ENCODE measurements at regions not wholly inside any gene's neighbourhood (a gene's known extent, or its start where the extent isn't known, plus 50 kb on each side); places are given as distances from the start of the nearest gene placed in this dataset.

- no peak for TF ChIP-seq Cebpa-rat (IDR thresholded peaks at IDR 0.05)
- Histone ChIP-seq H3K27ac (no peak overlapping the region), H3K9me3 (replicated peaks in 1 of 11) (no peaks in the 10 kb centered on the region), H3K27me3 (no peaks in the 10 kb centered on the region), H3K4me2 (no peak overlapping the region), H3K9ac (no peak overlapping the region), H3K4me3 (no peak overlapping the region), H3K36me3 (no peaks in the 10 kb centered on the region), H3K4me1 (peaks cover 0 to 4% (median 0%) of the 10 kb centered on the region in 10 experiments; a peak in 1 of 20 replicates), H4K20me1 (no peaks in the 10 kb centered on the region)
These were observed 112.5 kb upstream of the SPOPL start for GRCh38 chr2:138389063-138389462.

GRCh38 chr2:138390316-138390945 lies 111.1 kb upstream of the SPOPL start:
- no peaks in the 10 kb centered on the region for H3K9me3 ChIP-seq (replicated peaks in 1 of 11)
- no peak overlapping the region for H3K4me3 ChIP-seq
- peaks cover 0 to 4% (median 0%) of the 10 kb centered on the region in 10 experiments; a peak in 1 of 20 replicates for H3K4me1 ChIP-seq
- no peaks in the 10 kb centered on the region for H3K36me3 ChIP-seq
- H4K20me1 ChIP-seq: no peaks in the 10 kb centered on the region
- no peak overlapping the region for H3K9ac ChIP-seq
- no peak for TF ChIP-seq Cebpa-rat (IDR thresholded peaks at IDR 0.05)
- no peak overlapping the region for H3K4me2 ChIP-seq
- no peak overlapping the region for H3K27ac ChIP-seq
- no peaks in the 10 kb centered on the region for H3K27me3 ChIP-seq

GRCh38 chr2:138391946-138392345 lies 109.6 kb upstream of the SPOPL start:
- no peak for TF ChIP-seq Cebpa-rat (IDR thresholded peaks at IDR 0.05)
- Histone ChIP-seq H3K9ac (no peak overlapping the region), H3K4me3 (no peak overlapping the region), H3K9me3 (replicated peaks in 1 of 11) (no peaks in the 10 kb centered on the region), H3K36me3 (no peaks in the 10 kb centered on the region), H3K4me1 (peaks cover 0 to 4% (median 0%) of the 10 kb centered on the region in 10 experiments; a peak in 1 of 20 replicates), H3K4me2 (peak overlapping the region in 1 of 11 experiments; percentile 9; a peak in 1 of 22 replicates), H3K27me3 (no peaks in the 10 kb centered on the region), H3K27ac (no peak overlapping the region), H4K20me1 (no peaks in the 10 kb centered on the region)

GRCh38 chr2:138395565-138396306 lies 105.8 kb upstream of the SPOPL start:
- H3K36me3 ChIP-seq: no peaks in the 10 kb centered on the region
- no peaks in the 10 kb centered on the region for H3K27me3 ChIP-seq
- peaks cover 0 to 4% (median 0%) of the 10 kb centered on the region in 10 experiments; a peak in 1 of 20 replicates for H3K4me1 ChIP-seq
- H3K27ac ChIP-seq: no peak overlapping the region
- TF ChIP-seq Cebpa-rat (IDR thresholded peaks at IDR 0.05): no peak
- no peak overlapping the region for H3K4me3 ChIP-seq
- H3K4me2 ChIP-seq: no peak overlapping the region
- no peaks in the 10 kb centered on the region for H4K20me1 ChIP-seq
- H3K9me3 ChIP-seq (replicated peaks in 1 of 11): no peaks in the 10 kb centered on the region
- H3K9ac ChIP-seq: no peak overlapping the region

- Histone ChIP-seq H3K27ac (no peak overlapping the region), H3K4me2 (no peak overlapping the region), H3K4me1 (peaks cover 0 to 3% (median 0%) of the 10 kb centered on the region in 10 experiments; a peak in 1 of 20 replicates), H3K27me3 (no peaks in the 10 kb centered on the region), H3K36me3 (no peaks in the 10 kb centered on the region), H4K20me1 (no peaks in the 10 kb centered on the region), H3K9ac (no peak overlapping the region), H3K4me3 (no peak overlapping the region), H3K9me3 (replicated peaks in 1 of 11) (peaks cover 0 to 9% (median 6%) of the 10 kb centered on the region in 11 experiments; a peak in 9 of 22 replicates)
- no peak for TF ChIP-seq Cebpa-rat (IDR thresholded peaks at IDR 0.05)
These were observed 104.7 kb upstream of the SPOPL start for GRCh38 chr2:138396843-138397242.

- Histone ChIP-seq H3K4me3 (no peak overlapping the region), H4K20me1 (no peaks in the 10 kb centered on the region), H3K4me1 (no peaks in the 10 kb centered on the region), H3K9me3 (replicated peaks in 1 of 11) (peaks cover 0 to 9% (median 6%) of the 10 kb centered on the region in 11 experiments; a peak in 9 of 22 replicates), H3K4me2 (no peak overlapping the region), H3K27me3 (no peaks in the 10 kb centered on the region), H3K27ac (no peak overlapping the region), H3K36me3 (no peaks in the 10 kb centered on the region), H3K9ac (no peak overlapping the region)
- no peak for TF ChIP-seq Cebpa-rat (IDR thresholded peaks at IDR 0.05)
These were observed 98.1 kb upstream of the SPOPL start for GRCh38 chr2:138403431-138403927.

GRCh38 chr2:138414014-138414413 lies 87.6 kb upstream of the SPOPL start:
- H3K27ac ChIP-seq: no peak overlapping the region
- H3K4me3 ChIP-seq: no peak overlapping the region
- no peak overlapping the region for H3K4me2 ChIP-seq
- no peak overlapping the region for H3K9ac ChIP-seq
- H3K4me1 ChIP-seq: no peaks in the 10 kb centered on the region
- TF ChIP-seq Cebpa-rat (IDR thresholded peaks at IDR 0.05): no peak
- H4K20me1 ChIP-seq: no peaks in the 10 kb centered on the region
- H3K27me3 ChIP-seq: no peaks in the 10 kb centered on the region
- H3K9me3 ChIP-seq (replicated peaks in 1 of 11): peaks cover 46 to 52% (median 48%) of the 10 kb centered on the region in 11 experiments
- H3K36me3 ChIP-seq: peaks cover 0 to 4% (median 0%) of the 10 kb centered on the region in 11 experiments; a peak in 3 of 22 replicates

GRCh38 chr2:138415985-138416384 lies 85.6 kb upstream of the SPOPL start:
- no peak overlapping the region for H3K4me2 ChIP-seq

GRCh38 chr2:138418453-138418852 lies 83.1 kb upstream of the SPOPL start:
- H3K4me2 ChIP-seq: no peak overlapping the region
- H4K20me1 ChIP-seq: no peaks in the 10 kb centered on the region
- no peaks in the 10 kb centered on the region for H3K4me1 ChIP-seq
- peaks cover 0 to 4% (median 0%) of the 10 kb centered on the region in 11 experiments; a peak in 2 of 22 replicates for H3K36me3 ChIP-seq
- TF ChIP-seq Cebpa-rat (IDR thresholded peaks at IDR 0.05): no peak
- H3K27me3 ChIP-seq: no peaks in the 10 kb centered on the region
- H3K4me3 ChIP-seq: no peak overlapping the region
- H3K27ac ChIP-seq: no peak overlapping the region
- peaks cover 12 to 17% (median 14%) of the 10 kb centered on the region in 11 experiments for H3K9me3 ChIP-seq (replicated peaks in 1 of 11)
- H3K9ac ChIP-seq: no peak overlapping the region

More at GRCh38 chr2:138415985-138416384, 85.6 kb upstream of the SPOPL start:
- H3K9me3 ChIP-seq (replicated peaks in 1 of 11): peaks cover 35 to 42% (median 38%) of the 10 kb centered on the region in 11 experiments
- no peaks in the 10 kb centered on the region for H3K4me1 ChIP-seq
- no peaks in the 10 kb centered on the region for H3K27me3 ChIP-seq
- no peak for TF ChIP-seq Cebpa-rat (IDR thresholded peaks at IDR 0.05)
- no peak overlapping the region for H3K9ac ChIP-seq
- H4K20me1 ChIP-seq: no peaks in the 10 kb centered on the region
- peaks cover 0 to 4% (median 0%) of the 10 kb centered on the region in 11 experiments; a peak in 3 of 22 replicates for H3K36me3 ChIP-seq
- no peak overlapping the region for H3K27ac ChIP-seq
- H3K4me3 ChIP-seq: no peak overlapping the region

All from BLaER1 treated with 17β-estradiol and CSF1 and Interleukin-3, amounts not matched to agents 10 nM and 100 nM (cell line).